Upper lobe of right lung (tissue), 1 donor: ENCODE measurements at regions not wholly inside any gene's neighbourhood (a gene's known extent, or its start where the extent isn't known, plus 50 kb on each side); places are given as distances from the start of the nearest gene placed in this dataset.

Experiments used
- ATAC-seq: fragments of 200-7000 bp; cut with Tn5 transposase; one replicate; pipeline ENCODE4 v1.9.1; 2020; ENCODE audit warnings: mild to moderate bottlenecking, moderate library complexity
- DNase-seq: peaks from one replicate; pipeline ENCODE4 v3.0.0-alpha.2; 2020
- H3K27ac ChIP-seq: fragments of 200-600 bp; one replicate; pipeline ENCODE4 v1.8.0; 2022
- H3K27me3 ChIP-seq: fragments of 200-600 bp; one replicate; pipeline ENCODE4 v1.8.0; 2022; ENCODE audit warnings: mild to moderate bottlenecking
- H3K36me3 ChIP-seq: fragments of 200-600 bp; one replicate; pipeline ENCODE4 v1.8.0; 2022
- H3K4me1 ChIP-seq: fragments of 200-600 bp; one replicate; pipeline ENCODE4 v1.8.0; 2022
- H3K4me3 ChIP-seq: fragments of 200-600 bp; one replicate; pipeline ENCODE4 v1.8.0; 2022; ENCODE audit warnings: mild to moderate bottlenecking
- H3K9me3 ChIP-seq: fragments of 200-600 bp; one replicate; pipeline ENCODE4 v1.8.0; 2022
- intact Hi-C: fragments of 100-400 bp; cut with DNase I; formaldehyde crosslinking; loops from one replicate; pipeline ENCODE4 v1.11.0; 2022
- TF ChIP-seq, protein P1 (sequence below): fragments of 200-600 bp; IDR thresholded peaks from one replicate; pipeline ENCODE4 v1.8.0; 2022; ENCODE audit warnings: antibody characterized with exemption
- donor health status: DM: no; HTN: yes; CAD: no; lungs with severe emphysema.

DNA sequence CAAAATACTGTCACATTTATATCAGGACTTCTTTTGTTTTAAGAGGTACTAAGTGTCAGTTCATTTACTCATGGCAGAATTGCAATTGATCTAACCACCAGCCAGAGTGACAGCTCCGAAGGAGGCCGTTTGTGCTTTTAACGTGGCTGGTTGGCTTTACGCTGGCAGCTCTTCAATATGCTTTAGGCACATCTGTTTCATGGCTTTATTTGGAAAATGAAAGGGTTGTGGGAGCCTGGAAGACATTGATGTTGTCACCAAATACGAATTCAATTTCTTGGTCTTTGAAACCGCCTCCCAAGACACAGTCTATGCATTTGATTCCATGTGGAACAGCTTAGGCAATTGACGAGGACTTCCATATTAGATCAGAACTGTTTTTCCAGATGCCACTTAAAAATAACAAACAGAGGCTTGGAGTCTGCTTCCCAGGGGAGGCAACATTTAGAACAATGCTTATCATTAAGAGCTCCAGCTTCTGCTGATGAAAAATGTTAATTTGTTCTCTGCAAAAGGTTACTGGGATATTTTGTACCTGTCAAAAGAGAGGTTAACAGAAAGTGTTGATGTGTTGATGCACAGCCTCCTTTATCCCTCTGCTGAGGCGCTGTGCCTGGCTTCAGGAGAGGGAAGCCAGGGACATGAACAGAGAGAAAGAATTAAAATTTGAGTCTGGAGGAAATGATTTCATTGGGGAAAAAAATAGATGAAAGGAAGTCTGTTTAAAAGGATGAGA, 64.0 kb upstream of the TNFRSF19 start:
- ATAC-seq (no peak), DNase-seq (no peak)
- H3K4me3 ChIP-seq = no peak overlapping the region
- TF ChIP-seq, protein P1, sequence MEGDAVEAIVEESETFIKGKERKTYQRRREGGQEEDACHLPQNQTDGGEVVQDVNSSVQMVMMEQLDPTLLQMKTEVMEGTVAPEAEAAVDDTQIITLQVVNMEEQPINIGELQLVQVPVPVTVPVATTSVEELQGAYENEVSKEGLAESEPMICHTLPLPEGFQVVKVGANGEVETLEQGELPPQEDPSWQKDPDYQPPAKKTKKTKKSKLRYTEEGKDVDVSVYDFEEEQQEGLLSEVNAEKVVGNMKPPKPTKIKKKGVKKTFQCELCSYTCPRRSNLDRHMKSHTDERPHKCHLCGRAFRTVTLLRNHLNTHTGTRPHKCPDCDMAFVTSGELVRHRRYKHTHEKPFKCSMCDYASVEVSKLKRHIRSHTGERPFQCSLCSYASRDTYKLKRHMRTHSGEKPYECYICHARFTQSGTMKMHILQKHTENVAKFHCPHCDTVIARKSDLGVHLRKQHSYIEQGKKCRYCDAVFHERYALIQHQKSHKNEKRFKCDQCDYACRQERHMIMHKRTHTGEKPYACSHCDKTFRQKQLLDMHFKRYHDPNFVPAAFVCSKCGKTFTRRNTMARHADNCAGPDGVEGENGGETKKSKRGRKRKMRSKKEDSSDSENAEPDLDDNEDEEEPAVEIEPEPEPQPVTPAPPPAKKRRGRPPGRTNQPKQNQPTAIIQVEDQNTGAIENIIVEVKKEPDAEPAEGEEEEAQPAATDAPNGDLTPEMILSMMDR = no peak
- no peaks in the 10 kb centered on the region for H3K4me1 ChIP-seq
- H3K27ac ChIP-seq = no peak overlapping the region
- no peaks in the 10 kb centered on the region for H3K27me3 ChIP-seq
- intact Hi-C loops = no loop called here
- H3K9me3 ChIP-seq = no peaks in the 10 kb centered on the region
- H3K36me3 ChIP-seq = no peaks in the 10 kb centered on the region

DNA sequence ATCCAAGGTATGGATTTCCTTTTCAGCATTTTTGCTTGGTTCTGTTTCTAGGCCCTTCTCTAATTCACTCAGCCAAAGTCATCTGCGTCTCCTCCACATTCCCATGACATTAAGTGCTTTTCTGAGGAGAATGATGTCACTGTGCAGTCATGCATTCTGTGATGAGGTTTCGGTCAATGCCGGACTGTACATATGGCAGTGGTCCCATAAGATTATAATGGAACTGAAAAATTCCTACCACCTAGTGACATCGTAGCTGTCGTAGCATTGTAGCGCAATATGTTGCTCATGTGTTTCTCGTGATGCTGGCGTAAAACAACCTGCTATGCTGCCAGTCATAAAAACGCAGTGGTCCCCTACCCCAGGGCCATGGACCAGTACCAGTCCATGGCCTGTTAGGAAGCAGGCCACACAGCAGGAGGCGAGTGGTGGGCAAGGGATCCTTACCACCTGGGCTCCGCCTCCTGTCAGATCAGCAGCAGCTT, 63.4 kb upstream of the TNFRSF19 start:
- DNase-seq (no peak), ATAC-seq (no peak)
- Histone ChIP-seq H3K36me3 (no peaks in the 10 kb centered on the region), H3K4me1 (no peaks in the 10 kb centered on the region), H3K9me3 (no peaks in the 10 kb centered on the region), H3K27me3 (no peaks in the 10 kb centered on the region), H3K4me3 (no peak overlapping the region), H3K27ac (no peak overlapping the region)
- TF ChIP-seq, protein P1 = no peak
- intact Hi-C loops = no loop called here

DNA sequence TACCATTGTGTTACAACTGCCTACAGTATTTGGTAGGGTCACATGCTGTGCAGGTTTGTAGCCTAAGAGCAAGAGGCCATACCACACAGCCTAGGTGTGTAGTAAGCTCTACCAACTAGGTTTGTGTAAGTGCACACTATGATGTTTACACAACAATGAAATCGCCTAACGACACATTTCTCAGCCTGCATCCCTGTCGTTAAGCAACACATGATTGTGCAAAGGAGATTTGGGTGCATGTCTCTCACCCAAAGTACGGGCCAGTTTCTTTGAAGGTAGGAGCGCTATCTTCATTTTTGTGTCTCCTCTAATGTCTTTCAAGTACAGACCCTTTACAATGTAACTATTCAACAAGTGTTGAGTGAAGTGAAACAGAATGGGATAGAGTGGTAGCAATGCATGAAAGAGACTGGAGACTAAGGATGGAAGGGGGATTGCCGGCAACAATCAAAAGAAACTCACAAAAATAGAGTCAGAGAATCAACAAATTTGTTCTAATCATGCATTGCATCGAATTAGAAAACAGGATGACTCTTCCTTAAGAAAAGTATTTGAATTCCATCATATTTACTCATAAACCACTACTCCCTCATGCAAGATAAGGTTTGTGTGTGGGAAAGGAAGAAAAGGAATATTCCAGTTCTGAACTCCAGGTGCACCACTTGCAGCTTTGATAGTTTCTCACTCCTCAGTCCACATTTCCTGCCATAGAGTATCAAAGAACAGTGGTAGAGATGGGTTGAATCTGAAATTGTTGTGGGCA, 60.2 kb upstream of the TNFRSF19 start:
- Histone ChIP-seq H3K4me1 (no peaks in the 10 kb centered on the region), H3K9me3 (no peaks in the 10 kb centered on the region), H3K36me3 (no peaks in the 10 kb centered on the region), H3K27me3 (no peaks in the 10 kb centered on the region), H3K4me3 (no peak overlapping the region), H3K27ac (no peak overlapping the region)
- ATAC-seq (no peak), DNase-seq (no peak)
- TF ChIP-seq, protein P1 = no peak
- intact Hi-C loops = no loop called here

DNA sequence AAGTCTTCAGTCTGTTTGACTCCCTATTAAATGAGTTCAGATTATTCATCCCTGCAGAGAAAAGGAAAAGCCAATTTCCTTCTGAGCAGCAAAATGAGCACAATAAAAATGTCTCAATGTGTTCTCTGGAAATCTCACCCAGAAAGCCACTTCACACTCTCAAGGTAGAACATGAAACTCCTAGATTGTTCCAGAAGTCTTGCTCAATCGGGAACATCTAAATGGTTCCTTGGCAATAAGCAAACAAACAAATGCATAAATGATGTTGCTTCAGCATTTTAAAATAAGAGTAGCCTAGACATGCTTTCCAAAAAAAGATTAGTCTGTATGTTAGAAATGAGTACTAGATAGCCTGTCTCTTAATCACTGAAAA, 59.7 kb upstream of the TNFRSF19 start:
- Histone ChIP-seq H3K27ac (no peak overlapping the region), H3K4me1 (no peaks in the 10 kb centered on the region), H3K27me3 (no peaks in the 10 kb centered on the region), H3K36me3 (no peaks in the 10 kb centered on the region), H3K9me3 (no peaks in the 10 kb centered on the region), H3K4me3 (no peak overlapping the region)
- ATAC-seq = peak; percentile 26
- no peak for DNase-seq
- intact Hi-C loops = no loop called here
- TF ChIP-seq, protein P1 = no peak

DNA sequence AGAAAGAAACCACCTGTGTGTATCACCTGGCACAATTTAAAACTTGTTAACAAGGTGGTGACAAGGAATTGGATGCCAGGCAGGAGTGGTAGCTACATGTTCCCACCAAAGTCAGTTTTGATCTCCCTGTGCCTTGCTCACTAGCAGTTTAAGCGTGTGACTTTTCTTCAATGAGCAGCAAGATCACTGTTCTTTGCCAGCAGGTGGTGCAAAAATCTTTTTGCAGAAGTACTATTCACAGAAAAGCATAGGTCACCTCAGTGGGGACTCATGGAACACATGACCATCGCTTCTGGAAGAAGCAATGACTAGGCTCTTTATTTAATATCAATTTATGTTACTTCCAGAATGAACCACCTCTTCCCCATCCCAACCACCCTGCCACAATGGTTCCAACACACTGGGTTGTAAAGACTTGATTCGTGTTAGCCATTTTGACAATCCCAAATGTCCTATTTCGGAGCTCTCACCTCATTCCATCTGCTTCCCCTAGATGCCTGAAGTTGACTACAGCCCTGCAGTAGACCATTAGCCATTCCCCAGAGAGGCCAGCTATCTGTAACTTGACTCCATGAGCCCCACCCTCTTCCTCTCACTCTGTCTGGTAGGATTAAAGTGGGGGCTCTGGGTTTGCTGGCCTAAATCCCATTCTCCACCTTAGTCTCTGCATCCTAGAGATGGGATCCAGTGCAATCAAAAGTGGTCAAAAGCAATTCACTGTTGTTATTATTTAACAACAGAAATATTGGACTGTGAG, 59.1 kb upstream of the TNFRSF19 start:
- no peaks in the 10 kb centered on the region for H3K36me3 ChIP-seq
- DNase-seq (no peak), ATAC-seq (peak; percentile 56)
- H3K4me3 ChIP-seq = no peak overlapping the region
- TF ChIP-seq, protein P1 = no peak
- H3K9me3 ChIP-seq = no peaks in the 10 kb centered on the region
- intact Hi-C loops = no loop called here
- H3K27me3 ChIP-seq = no peaks in the 10 kb centered on the region
- H3K4me1 ChIP-seq = no peaks in the 10 kb centered on the region
- no peak overlapping the region for H3K27ac ChIP-seq
